Nephron (organoid): ENCODE measurements at regions not wholly inside any gene's neighbourhood (a gene's known extent, or its start where the extent isn't known, plus 50 kb on each side); places are given as distances from the start of the nearest gene placed in this dataset.
"Not testable (repeated sequence)": the region's sequence is repeated elsewhere in the genome, so short reads cannot be mapped to it uniquely, and the experiment has no call there.

Experiments
- H3K27ac Mint-ChIP-seq, 3 experiments: 2 replicates each; pipeline ENCODE4 v1.8.0; 2020; ENCODE audit warnings: mixed read lengths in 3 of 3, mild to moderate bottlenecking in 2 of 3, moderate library complexity in 1 of 3
- H3K27me3 Mint-ChIP-seq: 2 replicates; pipeline ENCODE4 v1.8.0; 2021; ENCODE audit warnings: low read depth, mild to moderate bottlenecking, moderate library complexity, mixed read lengths
- H3K36me3 Mint-ChIP-seq: 2 replicates; pipeline ENCODE4 v1.8.0; 2020; ENCODE audit warnings: low read depth, mixed read lengths
- H3K4me1 Mint-ChIP-seq: 2 replicates; pipeline ENCODE4 v1.8.0; 2020; ENCODE audit warnings: mixed read lengths
- H3K4me3 Mint-ChIP-seq, 3 experiments: 2 replicates each; pipeline ENCODE4 v1.8.0; 2020; ENCODE audit warnings: mild to moderate bottlenecking in 3 of 3, mixed read lengths in 3 of 3, moderate library complexity in 2 of 3
- H3K9me3 Mint-ChIP-seq: 2 replicates; pipeline ENCODE4 v1.8.0; 2020; ENCODE audit warnings: mixed read lengths
- TF ChIP-seq, protein P1 (sequence below), 3 experiments: fragments of 200-600 bp; sonication (generic); IDR thresholded peaks; one replicate each; pipeline ENCODE4 v1.5.0; 2021; ENCODE audit warnings: antibody characterized with exemption in 3 of 3; ENCODE audit not compliant: unreplicated experiment in 3 of 3

DNA sequence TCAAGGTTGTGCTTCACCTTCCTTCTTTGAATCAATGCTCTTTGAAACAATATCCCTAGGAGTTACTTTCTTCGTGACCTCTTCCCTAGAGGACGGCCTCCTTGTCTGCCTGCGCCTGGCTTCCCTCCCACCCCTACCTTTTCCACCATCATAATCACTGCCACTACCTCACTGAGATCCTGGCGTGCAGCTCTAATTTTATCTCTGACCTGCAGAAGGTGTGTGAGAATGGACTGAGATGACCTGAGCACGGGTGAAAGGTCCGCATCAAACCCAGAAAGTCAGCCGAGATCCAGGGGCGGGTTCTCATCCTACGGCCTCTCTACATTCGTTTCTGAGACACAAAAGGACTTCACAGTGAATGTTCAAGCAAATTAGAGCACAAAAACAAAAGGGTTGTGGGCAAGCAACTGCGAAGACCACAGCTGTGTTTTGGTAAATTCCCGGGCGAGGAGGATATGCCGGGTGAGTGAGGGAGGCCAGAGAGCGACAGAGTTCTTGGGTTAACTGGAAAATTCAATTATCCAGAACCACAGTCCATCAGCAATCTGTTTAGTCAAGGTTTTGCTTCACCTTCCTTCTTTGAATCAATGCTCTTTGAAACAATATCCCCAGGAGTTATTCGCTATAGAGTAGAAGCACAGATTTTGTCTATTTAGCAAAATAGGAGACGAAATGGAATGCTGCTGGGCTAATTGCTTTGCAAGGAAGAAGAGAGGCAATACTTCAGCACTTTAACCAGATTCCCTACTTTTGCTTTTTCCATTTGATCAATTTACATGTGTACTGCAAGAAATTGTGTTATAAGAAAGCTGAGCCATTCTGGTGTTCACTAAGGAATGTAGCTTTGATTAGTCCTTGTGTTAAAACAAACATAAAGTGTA, 212.6 kb downstream of the ACKR3 start:
- Mint-ChIP-seq H3K4me3 (no peak overlapping the region), H3K9me3 (peaks cover 22% of the 10 kb centered on the region), H3K27me3 (peaks cover 11% of the 10 kb centered on the region), H3K27ac (peak overlapping the region in 1 of 3 experiments; percentile 31), H3K36me3 (peaks cover 6% of the 10 kb centered on the region), H3K4me1 (peaks cover 31% of the 10 kb centered on the region)
- TF ChIP-seq, protein P1, sequence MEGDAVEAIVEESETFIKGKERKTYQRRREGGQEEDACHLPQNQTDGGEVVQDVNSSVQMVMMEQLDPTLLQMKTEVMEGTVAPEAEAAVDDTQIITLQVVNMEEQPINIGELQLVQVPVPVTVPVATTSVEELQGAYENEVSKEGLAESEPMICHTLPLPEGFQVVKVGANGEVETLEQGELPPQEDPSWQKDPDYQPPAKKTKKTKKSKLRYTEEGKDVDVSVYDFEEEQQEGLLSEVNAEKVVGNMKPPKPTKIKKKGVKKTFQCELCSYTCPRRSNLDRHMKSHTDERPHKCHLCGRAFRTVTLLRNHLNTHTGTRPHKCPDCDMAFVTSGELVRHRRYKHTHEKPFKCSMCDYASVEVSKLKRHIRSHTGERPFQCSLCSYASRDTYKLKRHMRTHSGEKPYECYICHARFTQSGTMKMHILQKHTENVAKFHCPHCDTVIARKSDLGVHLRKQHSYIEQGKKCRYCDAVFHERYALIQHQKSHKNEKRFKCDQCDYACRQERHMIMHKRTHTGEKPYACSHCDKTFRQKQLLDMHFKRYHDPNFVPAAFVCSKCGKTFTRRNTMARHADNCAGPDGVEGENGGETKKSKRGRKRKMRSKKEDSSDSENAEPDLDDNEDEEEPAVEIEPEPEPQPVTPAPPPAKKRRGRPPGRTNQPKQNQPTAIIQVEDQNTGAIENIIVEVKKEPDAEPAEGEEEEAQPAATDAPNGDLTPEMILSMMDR (IDR thresholded peaks at IDR 0.05; ENCODE audit: unreplicated experiment in 3 of 3), result no peak

DNA sequence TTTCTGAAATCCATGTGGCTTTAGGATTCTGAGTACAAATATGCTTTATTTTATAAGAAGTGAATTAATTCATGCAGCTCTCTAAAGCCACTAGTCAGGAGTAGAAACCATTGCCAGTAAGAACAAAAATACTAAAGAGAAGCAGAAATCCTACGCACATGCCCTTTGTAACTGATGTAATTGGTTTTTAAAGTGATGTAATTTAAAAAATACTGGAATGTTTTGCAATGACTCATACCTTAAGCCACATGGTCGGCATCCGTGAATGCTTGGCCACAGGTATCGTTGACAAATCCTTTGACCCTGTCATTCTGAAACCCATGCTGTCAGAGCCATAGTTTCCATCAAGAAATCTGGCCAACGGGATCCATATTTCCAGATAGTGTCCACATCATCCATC, 213.3 kb downstream of the ACKR3 start:
- H3K27me3 Mint-ChIP-seq, result peaks cover 11% of the 10 kb centered on the region
- peaks cover 29% of the 10 kb centered on the region for H3K4me1 Mint-ChIP-seq
- peaks cover 6% of the 10 kb centered on the region for H3K36me3 Mint-ChIP-seq
- peaks cover 26% of the 10 kb centered on the region for H3K9me3 Mint-ChIP-seq
- no peak overlapping the region for H3K27ac Mint-ChIP-seq
- no peak overlapping the region for H3K4me3 Mint-ChIP-seq
- TF ChIP-seq, protein P1 (IDR thresholded peaks at IDR 0.05; ENCODE audit: unreplicated experiment in 3 of 3), result no peak

DNA sequence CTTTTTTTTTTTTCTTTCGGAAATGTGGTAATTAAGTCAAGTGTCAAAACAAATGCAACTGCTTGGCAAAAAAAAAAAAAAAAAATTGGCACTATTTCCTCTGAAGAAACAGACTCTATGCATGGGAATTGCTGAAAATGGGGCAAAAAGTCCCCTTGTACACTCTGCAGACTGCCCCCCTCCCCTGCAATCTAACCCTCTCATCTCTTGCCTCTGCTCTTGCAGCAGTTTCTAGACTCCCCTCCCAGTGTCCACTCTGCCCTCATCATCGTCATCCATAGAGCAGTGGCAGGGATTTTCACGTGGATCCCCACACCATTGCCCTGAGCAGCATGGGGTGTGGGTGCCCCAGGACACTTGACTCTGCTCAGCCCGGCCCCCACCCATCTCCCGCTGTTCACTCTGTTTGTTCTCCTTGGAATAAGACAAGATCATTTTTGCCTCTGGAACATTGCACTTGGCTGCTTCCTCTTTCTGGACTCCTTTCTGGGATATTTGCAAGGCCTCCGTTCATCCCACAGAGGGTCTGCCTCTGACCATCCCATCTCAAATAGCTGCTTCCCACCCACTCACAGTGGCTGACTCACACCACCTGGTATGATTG, 213.9 kb downstream of the ACKR3 start:
- H3K4me1 Mint-ChIP-seq, result peaks cover 27% of the 10 kb centered on the region

DNA sequence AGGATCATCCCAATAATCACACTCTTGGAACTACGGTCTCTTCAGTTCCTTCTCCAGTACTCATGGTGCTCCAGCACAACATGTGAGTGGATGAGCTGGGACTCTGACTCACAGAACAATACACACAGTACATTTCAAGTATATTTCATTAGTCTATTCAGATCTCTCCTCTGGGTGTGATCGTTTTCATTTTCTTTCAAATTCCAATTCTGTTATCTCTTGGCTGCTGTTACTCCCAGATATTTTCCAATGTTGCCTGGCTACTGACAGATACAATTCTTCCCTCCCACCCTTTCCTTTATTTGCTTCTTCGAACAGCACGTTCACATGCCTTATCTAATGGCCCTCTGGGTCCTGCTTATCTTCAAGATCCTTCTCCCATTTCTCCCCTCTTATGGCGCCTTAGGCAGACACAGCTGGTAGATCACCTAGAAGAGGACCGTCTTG, 216.0 kb downstream of the ACKR3 start:
- Mint-ChIP-seq H3K36me3 (peaks cover 6% of the 10 kb centered on the region), H3K4me1 (peaks cover 29% of the 10 kb centered on the region), H3K9me3 (peaks cover 21% of the 10 kb centered on the region), H3K4me3 (no peak overlapping the region), H3K27me3 (peaks cover 24% of the 10 kb centered on the region), H3K27ac (peak overlapping the region in 1 of 3 experiments; percentile 58)
- TF ChIP-seq, protein P1 (IDR thresholded peaks at IDR 0.05; ENCODE audit: unreplicated experiment in 3 of 3), result no peak

More for the DNA sequence above, 213.9 kb downstream of the ACKR3 start:
- H3K27ac Mint-ChIP-seq, result no peak overlapping the region
- TF ChIP-seq, protein P1 (IDR thresholded peaks at IDR 0.05; ENCODE audit: unreplicated experiment in 3 of 3), result no peak
- peaks cover 11% of the 10 kb centered on the region for H3K27me3 Mint-ChIP-seq
- no peak overlapping the region for H3K4me3 Mint-ChIP-seq
- H3K36me3 Mint-ChIP-seq, result peaks cover 6% of the 10 kb centered on the region
- peaks cover 26% of the 10 kb centered on the region for H3K9me3 Mint-ChIP-seq

GRCh38 chr2:236786751-236787150, 217.1 kb downstream of the ACKR3 start:
- Mint-ChIP-seq H3K27ac (no peak overlapping the region), H3K27me3 (peaks cover 33% of the 10 kb centered on the region), H3K9me3 (peaks cover 21% of the 10 kb centered on the region), H3K36me3 (peaks cover 6% of the 10 kb centered on the region), H3K4me3 (no peak overlapping the region), H3K4me1 (peaks cover 34% of the 10 kb centered on the region)
- TF ChIP-seq, protein P1 (IDR thresholded peaks at IDR 0.05; ENCODE audit: unreplicated experiment in 3 of 3), result no peak

DNA sequence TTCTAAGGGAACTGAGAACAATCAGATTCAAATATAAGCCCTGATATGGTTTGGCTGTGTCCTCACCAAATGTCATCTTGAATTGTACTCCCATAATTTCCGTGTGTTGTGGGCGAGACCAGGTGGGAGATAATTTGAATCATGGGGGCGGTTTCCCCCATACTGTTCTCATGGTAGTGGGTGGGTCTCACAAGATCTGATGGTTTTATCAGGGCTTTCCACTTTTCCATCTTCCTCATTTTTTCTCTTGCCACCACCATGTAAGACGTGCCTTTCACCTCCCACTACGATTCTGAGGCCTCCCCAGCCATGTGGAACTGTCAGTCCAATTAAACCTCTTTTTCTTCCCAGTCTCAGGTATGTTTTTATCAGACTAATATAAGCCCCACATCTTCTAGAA, 217.8 kb downstream of the ACKR3 start:
- peak overlapping the region in 2 of 3 experiments; percentile 36 to 37 for H3K27ac Mint-ChIP-seq
- peaks cover 21% of the 10 kb centered on the region for H3K9me3 Mint-ChIP-seq
- H3K4me1 Mint-ChIP-seq, result peaks cover 27% of the 10 kb centered on the region
- not testable (repeated sequence) for H3K36me3 Mint-ChIP-seq, H3K4me3 Mint-ChIP-seq
- peaks cover 33% of the 10 kb centered on the region for H3K27me3 Mint-ChIP-seq
